ENCODE measurements at regions not wholly inside any gene's neighbourhood (a gene's known extent, or its start where the extent isn't known, plus 50 kb on each side); places are given as distances from the start of the nearest gene placed in this dataset.

- Histone ChIP-seq H2BK15ac (ENCODE audit: low read length) (no peak overlapping the region), H4K5ac (ENCODE audit: insufficient read length, low read depth, low read length) (no peak overlapping the region), H3K23me2 (ENCODE audit: low read depth, low read length) (no peaks in the 10 kb centered on the region; the same call in 1 of the 2 replicates), H2AK5ac (ENCODE audit: low read depth, low read length) (no peak overlapping the region), H3K4me1 (replicated peaks in 1 of 4; ENCODE audit: control insufficient read depth in 3 of 4, insufficient read depth in 4 of 4, low read length in 3 of 4) (no peaks in the 10 kb centered on the region), H2BK5ac (ENCODE audit: low read depth, low read length) (no peak overlapping the region), H3K27me3 (replicated peaks in 1 of 4; ENCODE audit: control insufficient read depth in 3 of 4, extremely low read depth in 1 of 4, insufficient read depth in 3 of 4, low read length in 3 of 4) (no peaks in the 10 kb centered on the region; a peak in 1 of 7 replicates), H3K14ac (ENCODE audit: insufficient read length) (no peak overlapping the region), H3K23ac (ENCODE audit: insufficient read length) (no peak overlapping the region), H3K4me3 (ENCODE audit: extremely low read depth in 1 of 4, insufficient read depth in 2 of 4, low read depth in 3 of 4, low read length in 4 of 4) (no peak overlapping the region), H3K79me1 (ENCODE audit: low read depth, low read length) (no peaks in the 10 kb centered on the region), H3K4ac (replicated peaks; ENCODE audit: insufficient read length, low read depth, low read length) (no peak overlapping the region), H3K36me3 (ENCODE audit: control insufficient read depth in 2 of 4, insufficient read depth in 4 of 4, low read length in 3 of 4) (no peaks in the 10 kb centered on the region), H4K20me1 (replicated peaks in 1 of 2; ENCODE audit: control insufficient read depth in 1 of 2, insufficient read depth in 2 of 2, low read length in 2 of 2) (no peaks in the 10 kb centered on the region), H3K18ac (ENCODE audit: extremely low read depth, low read length) (no peak overlapping the region), H3K79me2 (ENCODE audit: control insufficient read depth in 1 of 2, insufficient read depth in 2 of 2, low read length in 2 of 2) (no peaks in the 10 kb centered on the region), H4K91ac (replicated peaks; ENCODE audit: insufficient read length, low read length) (no peak overlapping the region), H2BK20ac (ENCODE audit: low read length) (no peak overlapping the region), H2BK120ac (replicated peaks; ENCODE audit: low read depth, low read length) (no peak overlapping the region), H3K9ac (replicated peaks in 1 of 4; ENCODE audit: extremely low read depth in 1 of 4, low read depth in 3 of 4, low read length in 3 of 4) (no peak overlapping the region), H2BK12ac (ENCODE audit: low read depth, low read length) (no peak overlapping the region), H3K27ac (ENCODE audit: low read depth, low read length) (no peak overlapping the region), H3K4me2 (ENCODE audit: insufficient read depth in 1 of 2, low read depth in 2 of 2, low read length in 2 of 2) (no peak overlapping the region), H2AFZ (ENCODE audit: low read length) (no peak overlapping the region), H4K8ac (ENCODE audit: extremely low read depth, insufficient read depth, low read length) (no peak overlapping the region), H3K56ac (replicated peaks; ENCODE audit: insufficient read length, low read depth, low read length) (no peak overlapping the region), H3K9me3 (ENCODE audit: insufficient read depth in 2 of 2, low read depth in 1 of 2, low read length in 1 of 2) (peaks cover 3 to 4% of the 10 kb centered on the region in 2 experiments; a peak in 2 of 4 replicates)
- DNase-seq (ENCODE audit: low read depth in 1 of 2, low spot score in 2 of 2) (no peak), FAIRE-seq (no peak)
- ChIA-PET CTCF (ENCODE audit: partially characterized antibody) (interaction anchor here (2.4 kb wide), 1 partner anchor 12 kb away, joined by 7 read pairs; no protein-coding TSS in a partner anchor), POLR2A (ENCODE audit: partially characterized antibody) (no interaction called here)
- no peak for TF ChIP-seq TAF7 (optimal IDR thresholded peaks at IDR 0.05; ENCODE audit: borderline replicate concordance, low read depth, low read length)
- TF ChIP-seq POLR2A (IDR thresholded peaks at IDR 0.05; ENCODE audit: control extremely low read depth in 1 of 2, low read depth in 2 of 2, low read length in 2 of 2), result no peak
- TF ChIP-seq PHF8 (conservative IDR thresholded peaks at IDR 0.05; ENCODE audit: low read depth, low read length), result no peak
- no peak for TF ChIP-seq SIRT6 (IDR thresholded peaks at IDR 0.05; ENCODE audit: low read length)
- no peak for TF ChIP-seq POU5F1 (IDR thresholded peaks at IDR 0.05; ENCODE audit: low read depth, low read length)
- TF ChIP-seq RAD21 (IDR thresholded peaks at IDR 0.05 in 1 of 2, conservative IDR thresholded peaks at IDR 0.05 in 1 of 2; ENCODE audit: low read depth in 2 of 2, low read length in 2 of 2), result no peak
- no peak for TF ChIP-seq SRF (IDR thresholded peaks at IDR 0.05; ENCODE audit: low read depth, low read length)
- no peak for TF ChIP-seq GABPA (IDR thresholded peaks at IDR 0.05; ENCODE audit: borderline replicate concordance, insufficient read depth, low read length)
- no peak for TF ChIP-seq NANOG (IDR thresholded peaks at IDR 0.05; ENCODE audit: insufficient read depth, low read depth, low read length, poor library complexity, severe bottlenecking)
- no peak for TF ChIP-seq TAF1 (IDR thresholded peaks at IDR 0.05; ENCODE audit: low read depth, low read length)
- 86% methylated on average over 2 of the region's 2 CpGs; no CpG with 5 or more reads in 1 of the 2 experiments for WGBS, 2 experiments (ENCODE audit: extremely low coverage in 1 of 2, insufficient coverage in 1 of 2, insufficient read length in 1 of 2, insufficient replicate concordance in 2 of 2, low coverage in 1 of 2, low lambda C conversion rate in 2 of 2, missing lambda C conversion rate in 1 of 2)
Measured at GRCh38 chr14:50025776-50026175, 90.6 kb downstream of the VCPKMT start.

All from H1 (cell line).